Stomach (tissue), 4 donors: ENCODE measurements at regions not wholly inside any gene's neighbourhood (a gene's known extent, or its start where the extent isn't known, plus 50 kb on each side); places are given as distances from the start of the nearest gene placed in this dataset.

Source experiments
- POLR2A ChIP-seq, 4 donors: fragments of 450-650 bp; IDR thresholded peaks; one replicate each; pipeline ENCODE4 v1.6.1; 2016; ENCODE audit warnings: antibody characterized with exemption in 4 of 4, control low read depth in 2 of 4, mild to moderate bottlenecking in 1 of 4, moderate library complexity in 1 of 4
- TF ChIP-seq, protein P1 (sequence below), 7 experiments: fragments of 450-650 bp in 4 of 7; fragments of 200-600 bp in 3 of 7; sonication (generic) in 3 of 7; IDR thresholded peaks; one replicate each; pipeline ENCODE4 v1.5.1; 2016 to 2019; ENCODE audit warnings: antibody characterized with exemption in 7 of 7, control low read depth in 2 of 7, mild to moderate bottlenecking in 1 of 7

DNA sequence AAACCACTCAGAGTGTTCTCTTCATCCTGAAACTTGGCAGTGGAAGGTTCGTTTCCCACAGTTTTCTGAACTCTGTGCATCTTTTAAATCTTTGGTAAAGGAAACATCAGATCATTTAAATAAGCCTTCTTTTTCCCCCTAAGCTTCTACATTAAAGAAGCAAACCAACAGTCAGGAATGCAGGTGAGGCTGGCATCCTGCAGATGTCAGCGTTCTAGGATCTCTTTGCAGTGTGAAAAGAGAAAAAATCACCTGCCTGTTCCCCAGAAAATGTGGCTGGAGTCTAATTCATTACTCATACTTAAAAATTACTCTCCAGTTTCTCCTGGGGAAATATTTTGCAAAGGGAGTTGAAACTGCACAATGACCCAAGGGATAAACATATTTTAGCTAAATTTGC is 64.5 kb upstream of the ZCCHC2 start:
- no peak for TF ChIP-seq POLR2A (IDR thresholded peaks at IDR 0.05)
- TF ChIP-seq, protein P1, sequence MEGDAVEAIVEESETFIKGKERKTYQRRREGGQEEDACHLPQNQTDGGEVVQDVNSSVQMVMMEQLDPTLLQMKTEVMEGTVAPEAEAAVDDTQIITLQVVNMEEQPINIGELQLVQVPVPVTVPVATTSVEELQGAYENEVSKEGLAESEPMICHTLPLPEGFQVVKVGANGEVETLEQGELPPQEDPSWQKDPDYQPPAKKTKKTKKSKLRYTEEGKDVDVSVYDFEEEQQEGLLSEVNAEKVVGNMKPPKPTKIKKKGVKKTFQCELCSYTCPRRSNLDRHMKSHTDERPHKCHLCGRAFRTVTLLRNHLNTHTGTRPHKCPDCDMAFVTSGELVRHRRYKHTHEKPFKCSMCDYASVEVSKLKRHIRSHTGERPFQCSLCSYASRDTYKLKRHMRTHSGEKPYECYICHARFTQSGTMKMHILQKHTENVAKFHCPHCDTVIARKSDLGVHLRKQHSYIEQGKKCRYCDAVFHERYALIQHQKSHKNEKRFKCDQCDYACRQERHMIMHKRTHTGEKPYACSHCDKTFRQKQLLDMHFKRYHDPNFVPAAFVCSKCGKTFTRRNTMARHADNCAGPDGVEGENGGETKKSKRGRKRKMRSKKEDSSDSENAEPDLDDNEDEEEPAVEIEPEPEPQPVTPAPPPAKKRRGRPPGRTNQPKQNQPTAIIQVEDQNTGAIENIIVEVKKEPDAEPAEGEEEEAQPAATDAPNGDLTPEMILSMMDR (IDR thresholded peaks at IDR 0.05): no peak
